HEK293T (cell line): ENCODE measurements at regions not wholly inside any gene's neighbourhood (a gene's known extent, or its start where the extent isn't known, plus 50 kb on each side); places are given as distances from the start of the nearest gene placed in this dataset.

Experiments
- BHLHE40 ChIP-seq: fragments of 450-650 bp; IDR thresholded peaks from 2 replicates; pipeline ENCODE4 v1.6.1; 2016; ENCODE audit warnings: mild to moderate bottlenecking, moderate library complexity, borderline replicate concordance
- ELF4 ChIP-seq: fragments of 450-650 bp; IDR thresholded peaks from 2 replicates; pipeline ENCODE4 v1.6.1; 2017; ENCODE audit warnings: antibody characterized with exemption
- FOXK2 ChIP-seq: fragments of 450-650 bp; IDR thresholded peaks from 2 replicates; pipeline ENCODE4 v1.6.1; 2016; ENCODE audit warnings: mild to moderate bottlenecking
- FOXM1 ChIP-seq: fragments of 450-650 bp; IDR thresholded peaks from 2 replicates; pipeline ENCODE4 v1.6.1; 2017; ENCODE audit warnings: mild to moderate bottlenecking, borderline replicate concordance
- HDGF ChIP-seq: fragments of 450-650 bp; IDR thresholded peaks from 2 replicates; pipeline ENCODE4 v1.6.1; 2017; ENCODE audit warnings: antibody characterized with exemption, borderline replicate concordance
- LEF1 ChIP-seq: fragments of 450-650 bp; IDR thresholded peaks from 2 replicates; pipeline ENCODE4 v1.6.1; 2017; ENCODE audit warnings: mild to moderate bottlenecking, borderline replicate concordance
- NFRKB ChIP-seq: fragments of 450-650 bp; IDR thresholded peaks from 2 replicates; pipeline ENCODE4 v1.6.1; 2016; ENCODE audit warnings: mild to moderate bottlenecking, moderate library complexity
- SP1 ChIP-seq: fragments of 450-650 bp; IDR thresholded peaks from 2 replicates; pipeline ENCODE4 v1.6.1; 2017
- SUZ12 ChIP-seq: fragments of 450-650 bp; IDR thresholded peaks from 2 replicates; pipeline ENCODE4 v1.6.1; 2016; ENCODE audit warnings: mild to moderate bottlenecking
- TARDBP ChIP-seq: fragments of 450-650 bp; IDR thresholded peaks from 2 replicates; pipeline ENCODE4 v1.6.1; 2016
- TF ChIP-seq, protein P1 (sequence below): fragments of 450-650 bp; IDR thresholded peaks from 2 replicates; pipeline ENCODE4 v1.6.1; 2016

DNA sequence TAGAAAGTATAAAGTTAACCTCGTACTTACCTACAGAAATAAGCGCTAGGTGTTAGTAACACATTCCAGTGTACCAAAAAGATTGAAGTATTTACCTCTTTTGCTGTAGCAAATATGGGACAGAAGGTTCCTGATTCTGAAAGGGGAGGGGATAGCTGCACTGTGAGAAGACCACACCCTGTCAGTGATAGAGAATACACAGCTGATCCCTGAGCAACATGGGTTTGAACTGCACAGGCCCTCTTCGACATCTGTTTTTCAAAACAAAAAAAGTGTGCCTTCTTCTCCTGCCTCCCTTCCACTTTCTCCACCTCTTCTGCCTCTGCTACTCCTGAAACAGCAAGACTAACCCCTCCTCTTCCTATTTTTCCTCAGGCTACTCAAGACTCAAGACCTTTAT is 201.8 kb upstream of the SLIT2 start:
- TF ChIP-seq HDGF (no peak), LEF1 (no peak), NFRKB (no peak), SP1 (no peak), FOXK2 (no peak), TARDBP (no peak), FOXM1 (no peak), SUZ12 (no peak), BHLHE40 (no peak), ELF4 (no peak)
- TF ChIP-seq, protein P1, sequence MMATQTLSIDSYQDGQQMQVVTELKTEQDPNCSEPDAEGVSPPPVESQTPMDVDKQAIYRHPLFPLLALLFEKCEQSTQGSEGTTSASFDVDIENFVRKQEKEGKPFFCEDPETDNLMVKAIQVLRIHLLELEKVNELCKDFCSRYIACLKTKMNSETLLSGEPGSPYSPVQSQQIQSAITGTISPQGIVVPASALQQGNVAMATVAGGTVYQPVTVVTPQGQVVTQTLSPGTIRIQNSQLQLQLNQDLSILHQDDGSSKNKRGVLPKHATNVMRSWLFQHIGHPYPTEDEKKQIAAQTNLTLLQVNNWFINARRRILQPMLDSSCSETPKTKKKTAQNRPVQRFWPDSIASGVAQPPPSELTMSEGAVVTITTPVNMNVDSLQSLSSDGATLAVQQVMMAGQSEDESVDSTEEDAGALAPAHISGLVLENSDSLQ, result no peak
